ENCODE measurements at regions not wholly inside any gene's neighbourhood (a gene's known extent, or its start where the extent isn't known, plus 50 kb on each side); places are given as distances from the start of the nearest gene placed in this dataset.

GRCh38 chr1:25003457-25004190 lies 73.5 kb upstream of the RUNX3 start:
- DNase-seq (ENCODE audit: low read depth) = no peak
- no peak overlapping the region for H3K4me3 ChIP-seq (ENCODE audit: low read depth, low read length)

GRCh38 chr1:25003000-25003399 lies 72.9 kb upstream of the RUNX3 start:
- TF ChIP-seq CTCF (IDR thresholded peaks at IDR 0.05; ENCODE audit: insufficient read depth, low read length, poor library complexity, severe bottlenecking) = no peak
- no peak overlapping the region for H3K4me3 ChIP-seq (ENCODE audit: low read depth, low read length)

More at GRCh38 chr1:25003457-25004190, 73.5 kb upstream of the RUNX3 start:
- TF ChIP-seq CTCF (IDR thresholded peaks at IDR 0.05; ENCODE audit: insufficient read depth, low read length, poor library complexity, severe bottlenecking) = no peak
- Histone ChIP-seq H3K36me3 (ENCODE audit: control insufficient read depth, insufficient read depth, low read length) (no peaks in the 10 kb centered on the region), H3K27me3 (ENCODE audit: control insufficient read depth, insufficient read depth, low read length) (peaks cover 29% of the 10 kb centered on the region)

GRCh38 chr1:25001125-25001915 lies 71.2 kb upstream of the RUNX3 start:
- no peaks in the 10 kb centered on the region for H3K36me3 ChIP-seq (ENCODE audit: control insufficient read depth, insufficient read depth, low read length)
- no peak for DNase-seq (ENCODE audit: low read depth)
- H3K4me3 ChIP-seq (ENCODE audit: low read depth, low read length) = no peak overlapping the region
- TF ChIP-seq CTCF (IDR thresholded peaks at IDR 0.05; ENCODE audit: insufficient read depth, low read length, poor library complexity, severe bottlenecking) = no peak
- peaks cover 13% of the 10 kb centered on the region for H3K27me3 ChIP-seq (ENCODE audit: control insufficient read depth, insufficient read depth, low read length)

More at GRCh38 chr1:25003000-25003399, 72.9 kb upstream of the RUNX3 start:
- Histone ChIP-seq H3K27me3 (ENCODE audit: control insufficient read depth, insufficient read depth, low read length) (peaks cover 25% of the 10 kb centered on the region), H3K36me3 (ENCODE audit: control insufficient read depth, insufficient read depth, low read length) (no peaks in the 10 kb centered on the region)
- DNase-seq (ENCODE audit: low read depth) = no peak

- TF ChIP-seq CTCF (IDR thresholded peaks at IDR 0.05; ENCODE audit: insufficient read depth, low read length, poor library complexity, severe bottlenecking) = no peak
- DNase-seq (ENCODE audit: low read depth) = no peak
- Histone ChIP-seq H3K4me3 (ENCODE audit: low read depth, low read length) (no peak overlapping the region), H3K27me3 (ENCODE audit: control insufficient read depth, insufficient read depth, low read length) (peaks cover 2% of the 10 kb centered on the region), H3K36me3 (ENCODE audit: control insufficient read depth, insufficient read depth, low read length) (no peaks in the 10 kb centered on the region)
Observed at GRCh38 chr1:24999906-25000305, 69.8 kb upstream of the RUNX3 start.

GRCh38 chr1:24999426-24999825 lies 69.3 kb upstream of the RUNX3 start:
- no peak for TF ChIP-seq CTCF (IDR thresholded peaks at IDR 0.05; ENCODE audit: insufficient read depth, low read length, poor library complexity, severe bottlenecking)
- DNase-seq (ENCODE audit: low read depth) = no peak
- Histone ChIP-seq H3K36me3 (ENCODE audit: control insufficient read depth, insufficient read depth, low read length) (no peaks in the 10 kb centered on the region), H3K4me3 (ENCODE audit: low read depth, low read length) (no peak overlapping the region), H3K27me3 (ENCODE audit: control insufficient read depth, insufficient read depth, low read length) (no peaks in the 10 kb centered on the region)
